LoVo (cell line): ENCODE measurements at regions not wholly inside any gene's neighbourhood (a gene's known extent, or its start where the extent isn't known, plus 50 kb on each side); places are given as distances from the start of the nearest gene placed in this dataset.
"Not testable (repeated sequence)": the region's sequence is repeated elsewhere in the genome, so short reads cannot be mapped to it uniquely, and the experiment has no call there.

ENCODE experiments used
- DNase-seq: peaks from one replicate; pipeline ENCODE4 v3.0.0-alpha.2; 2016; ENCODE audit warnings: low spot score

DNA sequence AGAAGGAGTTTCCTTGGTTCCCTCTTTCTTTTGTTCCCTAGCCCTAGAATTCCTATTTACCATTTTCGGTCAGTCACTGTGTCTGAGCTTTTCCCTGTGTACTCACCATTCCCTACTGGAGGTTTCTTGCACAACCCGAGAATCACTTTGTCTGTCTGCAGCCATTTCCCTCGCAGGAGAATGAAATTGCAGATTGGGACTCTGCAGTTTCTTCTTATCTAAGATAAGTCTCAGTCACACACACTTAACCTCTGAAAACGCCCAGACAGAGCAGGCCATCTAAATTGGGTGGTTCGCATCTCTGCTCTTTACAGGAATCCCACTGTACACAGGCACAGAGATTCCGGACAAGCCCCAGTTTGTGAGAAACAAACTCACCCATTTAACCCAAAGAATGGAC is 58.6 kb upstream of the CNTNAP2 start:
- DNase-seq, result no peak

GRCh38 chr7:146054909-146055308 is 61.7 kb upstream of the CNTNAP2 start:
- no peak for DNase-seq

DNA sequence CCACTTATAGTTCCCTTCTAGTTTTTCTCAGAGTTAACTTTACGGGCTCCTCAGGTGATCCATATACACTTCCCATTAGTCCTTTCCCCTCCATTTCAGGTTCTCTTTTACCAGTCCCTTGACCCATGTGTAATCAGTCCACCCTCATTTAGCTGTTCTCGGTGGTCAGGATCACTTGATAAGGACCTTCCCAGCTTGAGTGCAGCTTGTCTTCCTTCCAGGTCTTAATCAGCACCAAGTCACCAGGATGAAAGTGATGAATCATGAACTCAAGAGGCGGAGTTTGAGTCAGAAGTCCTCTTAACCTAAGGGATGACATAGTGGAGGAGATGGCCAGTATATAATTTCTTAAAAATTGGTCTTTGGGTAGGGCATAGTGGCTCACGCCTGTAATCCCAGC is 63.1 kb upstream of the CNTNAP2 start:
- DNase-seq, result no peak

DNA sequence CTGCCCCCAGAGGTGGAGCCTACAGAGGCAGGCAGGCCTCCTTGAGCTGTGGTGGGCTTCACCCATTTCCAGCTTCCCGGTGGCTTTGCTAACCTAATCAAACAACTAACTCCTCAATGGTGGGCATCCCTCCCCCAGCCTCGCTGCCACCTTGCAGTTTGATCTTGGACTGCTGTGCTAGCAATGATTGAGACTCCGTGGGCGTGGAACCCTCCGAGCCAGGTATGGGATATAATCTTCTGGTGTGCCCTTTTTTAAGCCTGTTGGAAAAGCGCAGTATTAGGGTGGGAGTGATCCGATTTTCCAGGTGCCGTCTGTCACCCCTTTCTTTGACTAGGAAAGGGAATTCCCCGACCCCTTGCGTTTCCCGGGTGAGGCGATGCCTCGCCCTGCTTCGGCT is 73.3 kb upstream of the CNTNAP2 start:
- DNase-seq, result not testable (repeated sequence)

DNA sequence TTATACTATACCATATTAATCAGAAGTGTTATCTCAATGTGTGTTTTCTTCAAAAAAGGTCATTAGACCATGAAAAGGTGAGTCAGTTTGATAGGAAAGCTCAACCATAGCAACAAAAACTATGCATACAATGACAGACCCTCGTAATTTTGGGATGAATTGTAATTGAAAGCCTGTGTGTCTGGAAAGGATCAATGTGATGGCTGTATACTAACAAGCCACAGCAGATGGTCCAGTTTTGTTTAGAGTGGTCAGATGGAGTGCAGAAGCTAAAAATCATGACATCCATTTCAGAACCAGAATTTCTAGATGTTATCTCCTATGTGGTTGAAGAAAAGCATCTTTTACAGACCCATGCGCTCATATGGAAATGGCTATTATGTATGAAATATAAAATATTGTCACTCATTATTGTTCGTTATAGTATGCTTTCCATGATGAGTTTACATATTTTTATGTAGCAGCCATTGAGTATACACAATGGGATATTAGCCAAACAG is 88.3 kb upstream of the CNTNAP2 start:
- no peak for DNase-seq

DNA sequence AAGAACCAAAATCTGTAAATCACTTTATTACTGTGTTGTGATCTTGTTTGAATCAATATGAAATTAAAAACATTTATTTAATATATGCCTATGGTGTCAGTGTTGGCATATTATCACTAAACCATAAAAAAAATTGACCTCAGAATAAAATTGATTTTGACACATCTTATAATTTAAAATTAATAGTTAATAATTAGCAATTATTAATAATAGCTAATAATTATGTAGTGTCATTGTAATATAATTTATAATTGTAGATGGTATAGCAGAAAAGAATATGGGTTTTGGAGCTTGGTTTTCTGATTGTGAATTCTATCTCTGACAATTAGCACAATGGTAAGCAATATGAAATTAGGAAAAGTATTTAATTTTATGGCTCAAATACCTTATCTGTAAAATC is 89.4 kb upstream of the CNTNAP2 start:
- DNase-seq, result no peak

- DNase-seq, result no peak
These were observed 93.8 kb upstream of the CNTNAP2 start for GRCh38 chr7:146022776-146023175.

DNA sequence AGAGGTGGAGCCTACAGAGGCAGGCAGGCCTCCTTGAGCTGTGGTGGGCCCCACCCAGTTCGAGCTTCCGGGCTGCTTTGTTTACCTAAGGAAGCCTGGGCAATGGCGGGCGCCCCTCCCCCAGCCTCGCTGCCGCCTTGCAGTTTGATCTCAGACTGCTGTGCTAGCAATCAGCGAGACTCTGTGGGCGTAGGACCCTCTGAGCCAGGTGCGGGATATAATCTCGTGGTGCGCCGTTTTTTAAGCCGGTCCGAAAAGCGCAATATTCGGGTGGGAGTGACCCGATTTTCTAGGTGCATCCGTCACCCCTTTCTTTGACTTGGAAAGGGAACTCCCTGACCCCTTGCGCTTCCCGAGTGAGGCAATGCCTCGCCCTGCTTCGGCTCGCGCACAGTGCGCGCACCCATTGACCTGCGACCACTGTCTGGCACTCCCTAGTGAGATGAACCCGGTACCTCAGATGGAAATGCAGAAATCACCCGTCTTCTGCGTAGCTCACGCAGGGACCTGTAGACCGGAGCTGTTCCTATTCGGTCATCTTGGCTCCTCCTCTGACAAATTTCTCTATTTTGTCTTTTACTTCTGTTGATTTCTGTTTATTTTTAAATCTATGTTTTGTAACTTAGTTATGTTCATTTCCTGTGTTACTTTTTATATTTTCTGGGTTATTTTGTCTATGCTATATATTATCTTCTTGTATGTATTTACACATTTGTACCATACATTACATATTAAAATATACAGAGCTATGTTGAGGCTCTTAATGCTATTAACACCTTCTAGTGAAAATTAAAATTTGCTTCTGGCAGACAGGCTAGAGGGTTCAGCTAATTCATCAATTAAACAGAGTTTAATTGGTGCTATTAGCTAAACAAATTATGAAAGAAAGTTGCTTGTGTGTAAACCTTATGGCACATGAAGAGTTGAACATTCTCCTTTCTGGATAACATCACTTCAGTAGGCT is 97.3 kb upstream of the CNTNAP2 start:
- DNase-seq, result not testable (repeated sequence)

GRCh38 chr7:146017366-146017765 is 99.2 kb upstream of the CNTNAP2 start:
- not testable (repeated sequence) for DNase-seq

GRCh38 chr7:146014154-146014553 is 102.4 kb upstream of the CNTNAP2 start:
- DNase-seq, result not testable (repeated sequence)

- no peak for DNase-seq
These were observed 108.3 kb upstream of the CNTNAP2 start for GRCh38 chr7:146008293-146008692.

DNA sequence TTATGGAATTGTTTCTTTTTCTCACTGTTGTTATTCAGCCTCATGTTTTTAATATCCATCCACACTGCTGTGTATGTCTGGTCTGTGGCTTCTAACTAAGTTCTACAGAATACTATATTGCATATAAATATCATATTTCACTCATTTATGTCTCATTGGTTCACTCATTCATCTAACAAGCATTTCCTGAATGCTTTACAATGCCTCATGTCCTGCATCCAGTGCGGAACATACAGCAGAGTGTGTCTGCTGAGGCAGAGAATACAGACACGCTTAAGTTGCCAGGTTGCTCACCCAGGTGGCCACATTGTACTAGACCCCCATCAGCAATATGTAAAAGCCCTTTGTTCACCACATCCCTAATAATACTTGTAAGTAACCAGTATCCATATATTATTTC is 111.8 kb upstream of the CNTNAP2 start:
- DNase-seq, result no peak

- no peak for DNase-seq
These were observed 114.0 kb upstream of the CNTNAP2 start for GRCh38 chr7:146002431-146003078.

DNA sequence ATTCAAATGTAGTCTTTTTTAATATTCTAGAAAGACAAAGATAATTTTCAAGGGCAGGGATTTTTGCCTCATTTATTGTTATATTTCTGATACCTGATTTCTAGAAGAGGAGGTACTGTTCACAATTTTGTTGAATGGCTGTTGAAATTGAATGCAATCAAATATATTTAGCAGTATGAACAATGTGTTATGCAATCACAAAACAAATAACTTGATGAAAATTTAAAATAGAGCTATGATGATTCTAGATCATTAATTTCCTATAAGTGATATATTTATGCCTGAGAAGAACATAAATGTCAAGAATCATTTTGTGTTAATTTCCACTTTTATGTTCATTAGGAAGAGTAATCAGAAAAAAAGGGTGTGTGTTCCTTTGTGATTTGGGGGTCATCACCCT is 114.6 kb upstream of the CNTNAP2 start:
- no peak for DNase-seq

DNA sequence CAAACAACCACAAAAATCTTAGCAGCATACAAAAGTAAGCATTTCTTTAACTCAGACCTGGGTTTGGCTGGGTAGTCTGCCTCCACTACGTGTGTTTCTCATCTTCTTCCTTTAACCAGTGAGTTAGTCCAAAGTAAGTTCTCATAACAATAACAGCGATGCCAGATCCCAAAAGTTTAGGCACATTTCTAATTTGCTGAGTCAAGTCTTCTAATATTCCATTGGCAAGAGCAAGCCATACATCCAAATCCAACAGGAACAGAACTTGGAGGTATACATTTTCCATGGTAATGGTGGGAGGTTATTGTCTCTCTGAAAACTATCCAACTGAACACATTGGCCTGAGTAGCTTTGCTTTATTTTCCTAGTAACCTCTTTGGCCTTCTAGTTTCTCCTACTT is 115.7 kb upstream of the CNTNAP2 start:
- no peak for DNase-seq

- DNase-seq, result no peak
These were observed 127.1 kb upstream of the CNTNAP2 start for GRCh38 chr7:145989469-145989868.

- no peak for DNase-seq
These were observed 130.2 kb upstream of the CNTNAP2 start for GRCh38 chr7:145986248-145986874.

DNA sequence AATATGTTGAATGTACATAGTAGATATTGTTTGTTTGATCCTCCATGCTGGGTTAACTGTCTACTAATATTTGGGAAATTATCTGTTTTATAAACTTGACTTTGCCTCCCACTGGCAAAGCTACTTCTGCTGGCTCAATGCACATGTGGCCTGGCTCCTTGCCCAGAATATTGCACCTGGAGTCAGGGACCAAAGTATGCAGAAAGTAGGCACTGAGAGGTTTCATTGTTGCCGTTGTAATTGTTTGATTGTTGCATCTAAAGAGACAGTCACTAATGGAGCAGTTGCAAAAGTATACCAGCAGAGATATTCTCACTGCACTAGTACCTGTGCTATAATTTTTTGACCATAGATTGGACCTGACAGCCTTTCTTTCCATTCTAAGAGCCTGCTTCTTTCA is 137.8 kb upstream of the CNTNAP2 start:
- no peak for DNase-seq

GRCh38 chr7:145959981-145960380 is 156.6 kb upstream of the CNTNAP2 start:
- no peak for DNase-seq

- no peak for DNase-seq
These were observed 159.3 kb upstream of the CNTNAP2 start for GRCh38 chr7:145957160-145957890.

DNA sequence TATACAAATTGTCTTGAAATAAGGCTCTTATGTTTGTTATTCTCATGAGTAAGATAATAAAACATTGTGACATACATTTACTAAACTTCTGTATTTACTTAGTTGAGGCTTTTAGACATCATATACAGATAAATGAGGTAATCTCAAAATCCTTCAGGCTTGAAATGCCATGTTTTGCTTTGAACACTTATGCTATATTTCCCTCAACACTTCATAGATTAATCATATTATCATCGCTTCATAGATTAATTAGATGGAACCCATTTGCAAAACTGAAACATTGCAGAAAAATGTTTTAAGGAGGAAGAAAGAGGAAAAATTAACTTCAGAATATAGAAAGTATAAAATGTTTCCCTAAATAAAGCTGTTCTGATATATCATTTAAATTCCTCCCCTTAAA is 165.0 kb upstream of the CNTNAP2 start:
- DNase-seq, result no peak

DNA sequence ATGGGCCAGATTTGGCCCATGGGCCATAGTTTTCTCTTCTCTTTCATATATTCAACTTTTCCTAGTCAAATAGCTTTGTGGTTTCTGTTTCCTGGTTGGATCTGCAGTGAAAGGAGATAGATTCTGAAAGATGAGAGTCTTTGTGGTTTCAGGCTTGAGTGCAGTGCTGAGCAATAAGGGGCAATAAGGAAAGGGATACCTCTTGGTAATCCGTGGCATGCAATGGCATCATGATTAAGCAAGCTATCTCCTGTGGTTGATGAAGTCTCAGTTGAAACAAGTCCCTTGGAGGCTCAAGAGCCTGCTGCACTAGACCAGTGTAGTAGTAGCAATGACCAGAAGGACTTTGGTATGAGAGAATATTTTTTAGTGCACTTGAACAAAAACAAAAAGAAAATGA is 187.7 kb upstream of the CNTNAP2 start:
- no peak for DNase-seq
